Naive thymus-derived CD4-positive, alpha-beta T cell (primary cell): ENCODE measurements at regions not wholly inside any gene's neighbourhood (a gene's known extent, or its start where the extent isn't known, plus 50 kb on each side); places are given as distances from the start of the nearest gene placed in this dataset.
A peak's percentile ranks its signal among the peaks of the same experiment; 100 is the strongest.

Experiments used
- ATAC-seq: fragments of 150-1000 bp; cut with Tn5 transposase; 2 replicates; pipeline ENCODE4 v1.10.0; 2021; ENCODE audit warnings: mild to moderate bottlenecking, moderate library complexity
- CTCF ChIA-PET: fragments of 350-600 bp; sonication (Branson Sonifier 250); formaldehyde crosslinking; loops from one replicate; lab custom pipeline; 2021; ENCODE audit warnings: antibody characterized with exemption; lab: Charles Lee
- POLR2A ChIA-PET: fragments of 350-600 bp; sonication (Branson Sonifier 250); formaldehyde crosslinking; loops from one replicate; lab custom pipeline; 2021; ENCODE audit warnings: antibody characterized with exemption, inconsistent platforms; lab: Charles Lee
- DNase-seq, 9 donors: peaks; one replicate each; pipeline versions ENCODE4 v3.0.0 to v3.0.0-alpha.2; 2020 to 2022; ENCODE audit warnings: mixed read lengths in 1 of 9
- H3K27ac ChIP-seq: one replicate; pipeline ENCODE4 v1.7.0; 2013; ENCODE audit warnings: mild to moderate bottlenecking, low read depth, low read length, moderate library complexity
- H3K27me3 ChIP-seq, 2 donors: one replicate each; pipeline ENCODE4 v1.7.0; 2013; ENCODE audit warnings: low read length in 2 of 2, mild to moderate bottlenecking in 2 of 2, moderate library complexity in 2 of 2; ENCODE audit not compliant: control insufficient read depth in 2 of 2, insufficient read depth in 2 of 2
- H3K36me3 ChIP-seq, 3 experiments: 1 replicate in 2 of 3; 2 replicates in 1 of 3; pipeline ENCODE4 v1.7.0; 2013; ENCODE audit warnings: low read length in 3 of 3, mild to moderate bottlenecking in 3 of 3, moderate library complexity in 1 of 3; ENCODE audit not compliant: insufficient read depth in 3 of 3, control insufficient read depth in 2 of 3
- H3K4me1 ChIP-seq, 2 donors: one replicate each; pipeline ENCODE4 v1.7.0; 2013; ENCODE audit warnings: low read length in 2 of 2, mild to moderate bottlenecking in 2 of 2, moderate library complexity in 1 of 2; ENCODE audit not compliant: control insufficient read depth in 2 of 2, insufficient read depth in 2 of 2
- H3K4me3 ChIP-seq: 2 replicates; pipeline ENCODE4 v1.7.0; 2013; ENCODE audit warnings: mild to moderate bottlenecking, low read length
- H3K9me3 ChIP-seq, 3 experiments: 1 replicate in 2 of 3; 2 replicates in 1 of 3; pipeline ENCODE4 v1.7.0; 2013; ENCODE audit warnings: low read length in 3 of 3; ENCODE audit not compliant: control insufficient read depth in 2 of 3
- H3K27ac Mint-ChIP-seq, 9 donors: one replicate each; pipeline ENCODE4 v1.8.0; 2020 to 2022; ENCODE audit warnings: mixed read lengths in 9 of 9, mild to moderate bottlenecking in 8 of 9, moderate library complexity in 5 of 9, inconsistent platforms in 2 of 9
- H3K27me3 Mint-ChIP-seq, 5 donors: one replicate each; pipeline ENCODE4 v1.8.0; 2021 to 2022; ENCODE audit warnings: mixed read lengths in 5 of 5, mild to moderate bottlenecking in 1 of 5
- H3K36me3 Mint-ChIP-seq, 5 donors: one replicate each; pipeline ENCODE4 v1.8.0; 2020 to 2022; ENCODE audit warnings: mixed read lengths in 5 of 5, mild to moderate bottlenecking in 3 of 5, inconsistent platforms in 1 of 5
- H3K4me1 Mint-ChIP-seq, 7 donors: one replicate each; pipeline ENCODE4 v1.8.0; 2020 to 2022; ENCODE audit warnings: mixed read lengths in 7 of 7, mild to moderate bottlenecking in 3 of 7, inconsistent platforms in 1 of 7
- H3K4me3 Mint-ChIP-seq, 10 donors: one replicate each; pipeline ENCODE4 v1.8.0; 2020 to 2022; ENCODE audit warnings: mild to moderate bottlenecking in 10 of 10, mixed read lengths in 10 of 10, moderate library complexity in 6 of 10, inconsistent platforms in 2 of 10
- H3K9me3 Mint-ChIP-seq, 11 donors: one replicate each; pipeline ENCODE4 v1.8.0; 2020 to 2022; ENCODE audit warnings: mixed read lengths in 11 of 11, mild to moderate bottlenecking in 4 of 11, inconsistent platforms in 1 of 11, moderate library complexity in 1 of 11
- intact Hi-C, 2 donors: fragments of 100-400 bp; cut with micrococcal nuclease; formaldehyde crosslinking; loops; one replicate each; pipeline ENCODE4 v1.15.1; 2023

DNA sequence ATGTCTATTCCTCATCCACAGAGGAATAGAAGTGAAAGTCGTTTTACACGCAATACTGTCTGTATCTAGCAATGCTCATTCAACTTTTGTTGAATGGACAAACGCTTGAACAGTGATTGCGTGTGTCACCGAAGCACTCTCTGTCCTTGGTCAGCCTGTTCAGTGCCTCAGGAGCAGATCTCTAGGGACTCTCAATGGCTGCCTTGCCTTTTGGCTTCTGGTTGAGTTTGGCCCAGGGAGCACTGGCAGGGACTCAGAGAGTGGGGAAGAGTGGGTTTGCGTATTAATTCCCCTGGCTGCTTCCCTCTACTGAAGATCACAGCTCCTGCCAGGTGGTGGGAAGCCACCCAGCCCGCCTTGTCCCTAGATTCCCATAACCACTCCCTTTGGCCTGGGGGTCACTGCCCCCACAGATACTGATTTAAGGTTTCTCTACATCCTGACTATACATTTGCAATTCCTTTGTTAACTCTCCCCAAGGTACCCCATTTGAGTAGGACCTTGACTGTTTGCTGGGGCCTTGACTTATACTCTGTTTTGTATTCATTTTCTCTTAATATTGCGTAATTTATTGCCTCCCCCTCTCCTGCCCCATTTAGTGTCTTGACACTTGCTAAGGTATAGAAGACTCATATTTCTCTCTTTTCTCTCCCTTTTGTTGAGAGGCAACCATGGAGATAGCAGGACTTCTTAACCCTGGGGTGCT, 61.7 kb upstream of the USP24 start:
- Histone ChIP-seq H3K9me3 (no peaks in the 10 kb centered on the region), H3K4me3 (no peak overlapping the region), H3K36me3 (no peaks in the 10 kb centered on the region), H3K4me1 (peaks cover 0 to 4% of the 10 kb centered on the region in 2 donors), H3K27me3 (no peaks in the 10 kb centered on the region), H3K27ac (no peak overlapping the region)
- H3K27ac Mint-ChIP-seq: peak overlapping the region in 3 of 9 donors; percentile 55 to 81 (median 73)
- H3K36me3 Mint-ChIP-seq: no peaks in the 10 kb centered on the region
- CTCF ChIA-PET: interaction anchor here (0.6 to 5.5 kb wide), 7 partner anchors 38 to 140 kb away, joined by 3 to 78 read pairs (median 4); no protein-coding TSS in a partner anchor
- intact Hi-C loops: loop anchor here (1.0 to 5.0 kb wide), 7 partner anchors 18 to 335 kb away; no protein-coding TSS in a partner anchor
- DNase-seq (no peak), ATAC-seq (no peak)
- no peaks in the 10 kb centered on the region for H3K9me3 Mint-ChIP-seq
- peak overlapping the region in 1 of 10 donors; percentile 59 for H3K4me3 Mint-ChIP-seq
- peaks cover 0 to 11% (median 0%) of the 10 kb centered on the region in 5 donors for H3K27me3 Mint-ChIP-seq
- peaks cover 4 to 20% (median 8%) of the 10 kb centered on the region in 7 donors for H3K4me1 Mint-ChIP-seq
- POLR2A ChIA-PET: interaction anchor here (0.6 kb wide), 1 partner anchor 59 kb away, joined by 3 read pairs; no protein-coding TSS in a partner anchor

DNA sequence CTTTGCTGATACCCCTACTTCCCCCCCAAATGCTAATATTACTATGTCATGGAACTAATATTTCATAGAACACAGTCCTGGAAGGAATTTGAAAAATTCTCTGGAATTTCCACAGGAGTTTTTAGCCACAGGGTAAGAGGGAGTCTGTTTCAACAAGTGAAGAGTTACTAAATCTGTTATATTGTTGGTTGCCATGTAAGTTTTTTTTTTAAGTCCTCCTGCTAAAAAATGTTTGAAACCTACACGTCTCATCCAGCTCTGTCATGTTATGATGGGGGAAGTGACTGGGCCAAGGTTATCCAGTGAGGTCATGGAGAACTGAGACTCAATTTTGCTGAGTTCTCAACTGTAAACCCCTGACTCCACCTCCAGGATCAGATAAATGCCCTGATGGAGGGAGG, 60.8 kb upstream of the USP24 start:
- intact Hi-C loops: loop anchor here (2.0 to 5.0 kb wide), 3 partner anchors 17 to 334 kb away; no protein-coding TSS in a partner anchor
- CTCF ChIA-PET: no interaction called here
- POLR2A ChIA-PET: no interaction called here
- Mint-ChIP-seq H3K4me1 (peaks cover 4 to 20% (median 8%) of the 10 kb centered on the region in 7 donors), H3K36me3 (no peaks in the 10 kb centered on the region), H3K4me3 (no peak overlapping the region), H3K27ac (no peak overlapping the region), H3K9me3 (no peaks in the 10 kb centered on the region), H3K27me3 (peaks cover 0 to 4% (median 0%) of the 10 kb centered on the region in 5 donors)
- Histone ChIP-seq H3K27me3 (no peaks in the 10 kb centered on the region), H3K4me3 (no peak overlapping the region), H3K27ac (no peak overlapping the region), H3K36me3 (no peaks in the 10 kb centered on the region), H3K4me1 (peaks cover 0 to 4% of the 10 kb centered on the region in 2 donors), H3K9me3 (no peaks in the 10 kb centered on the region)
- DNase-seq: no peak
- no peak for ATAC-seq

DNA sequence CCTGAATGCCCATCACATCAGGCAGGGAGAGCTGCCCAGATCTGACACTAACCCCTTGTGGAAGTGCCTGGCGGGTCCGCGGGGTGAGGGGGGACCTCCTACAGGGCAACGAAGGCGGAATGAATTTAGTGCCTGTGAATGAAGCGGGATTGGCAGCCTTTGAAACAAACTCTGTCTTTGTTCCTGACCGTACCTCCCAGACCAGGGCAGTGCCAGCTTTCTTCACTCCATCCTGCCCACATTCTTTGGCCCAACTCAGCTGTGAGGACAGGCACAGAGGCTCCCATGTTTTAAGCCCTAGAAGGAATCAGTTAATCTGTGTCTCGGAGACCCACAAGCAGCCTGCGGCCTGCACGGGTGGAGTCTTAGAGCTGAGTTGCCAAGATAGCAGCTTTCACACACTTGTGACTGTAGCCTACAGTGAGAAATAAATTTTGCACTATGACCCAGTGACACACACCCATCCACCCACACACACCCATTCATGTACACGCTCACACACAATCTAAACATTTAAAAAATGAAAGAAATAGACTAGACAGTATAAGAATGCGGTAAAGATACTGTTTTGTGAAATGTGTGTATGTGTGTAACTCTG, 60.1 kb upstream of the USP24 start:
- ChIA-PET CTCF (no interaction called here), POLR2A (interaction anchor here (0.7 kb wide), 1 partner anchor 132 kb away, joined by 3 read pairs; no protein-coding TSS in a partner anchor)
- no peaks in the 10 kb centered on the region for H3K27me3 ChIP-seq
- no peaks in the 10 kb centered on the region for H3K36me3 Mint-ChIP-seq
- H3K9me3 Mint-ChIP-seq: no peaks in the 10 kb centered on the region
- ATAC-seq: no peak
- no peak overlapping the region for H3K4me3 Mint-ChIP-seq
- H3K36me3 ChIP-seq: no peaks in the 10 kb centered on the region
- peak overlapping the region in 1 of 9 donors; percentile 36 for H3K27ac Mint-ChIP-seq
- peaks cover 0 to 3% (median 0%) of the 10 kb centered on the region in 5 donors for H3K27me3 Mint-ChIP-seq
- H3K9me3 ChIP-seq: no peaks in the 10 kb centered on the region
- H3K4me1 Mint-ChIP-seq: peaks cover 4 to 20% (median 8%) of the 10 kb centered on the region in 7 donors
- H3K4me3 ChIP-seq: no peak overlapping the region
- DNase-seq: no peak
- H3K27ac ChIP-seq: no peak overlapping the region
- intact Hi-C loops: loop anchor here in 1 of 2 donors (5.0 kb wide), 1 partner anchor 333 kb away; no protein-coding TSS in a partner anchor
- H3K4me1 ChIP-seq: peaks cover 0 to 4% of the 10 kb centered on the region in 2 donors

DNA sequence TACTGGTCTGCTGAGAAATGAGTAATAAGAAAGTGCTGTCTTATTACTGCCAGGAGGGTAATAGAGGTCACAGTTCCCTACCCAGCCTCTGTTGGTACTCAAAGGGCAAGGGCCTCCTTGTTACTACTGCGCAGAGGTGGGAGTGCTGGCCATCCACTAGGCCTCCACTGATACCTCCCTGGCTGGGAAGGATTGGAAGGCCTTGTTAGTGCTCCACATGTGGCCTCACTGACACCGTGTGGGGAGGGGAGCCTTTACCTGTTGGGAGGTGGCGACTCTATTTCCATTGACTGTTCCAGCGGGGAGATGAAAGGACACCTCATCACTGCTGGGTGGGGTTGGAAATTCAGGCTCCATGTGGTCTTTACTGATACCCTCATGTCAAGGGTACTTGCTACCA, 57.8 kb upstream of the USP24 start:
- H3K4me3 Mint-ChIP-seq: no peak overlapping the region
- H3K27ac Mint-ChIP-seq: peak overlapping the region in 1 of 9 donors; percentile 1
- H3K4me1 ChIP-seq: peaks cover 0 to 4% of the 10 kb centered on the region in 2 donors
- no peaks in the 10 kb centered on the region for H3K27me3 ChIP-seq
- no peaks in the 10 kb centered on the region for H3K9me3 ChIP-seq
- no peaks in the 10 kb centered on the region for H3K36me3 ChIP-seq
- no peak for ATAC-seq
- CTCF ChIA-PET: interaction anchor here (0.6 to 1.6 kb wide), 2 partner anchors 107 to 132 kb away, joined by 3 to 5 read pairs; no protein-coding TSS in a partner anchor
- peaks cover 0 to 9% (median 0%) of the 10 kb centered on the region in 5 donors for H3K27me3 Mint-ChIP-seq
- POLR2A ChIA-PET: no interaction called here
- peaks cover 0 to 5% (median 0%) of the 10 kb centered on the region in 5 donors for H3K36me3 Mint-ChIP-seq
- intact Hi-C loops: no loop called here
- no peak overlapping the region for H3K4me3 ChIP-seq
- no peak for DNase-seq
- no peak overlapping the region for H3K27ac ChIP-seq
- peaks cover 0 to 11% (median 4%) of the 10 kb centered on the region in 11 donors for H3K9me3 Mint-ChIP-seq
- peaks cover 4 to 20% (median 8%) of the 10 kb centered on the region in 7 donors for H3K4me1 Mint-ChIP-seq
